ENCODE measurements at regions not wholly inside any gene's neighbourhood (a gene's known extent, or its start where the extent isn't known, plus 50 kb on each side); places are given as distances from the start of the nearest gene placed in this dataset.

DNA sequence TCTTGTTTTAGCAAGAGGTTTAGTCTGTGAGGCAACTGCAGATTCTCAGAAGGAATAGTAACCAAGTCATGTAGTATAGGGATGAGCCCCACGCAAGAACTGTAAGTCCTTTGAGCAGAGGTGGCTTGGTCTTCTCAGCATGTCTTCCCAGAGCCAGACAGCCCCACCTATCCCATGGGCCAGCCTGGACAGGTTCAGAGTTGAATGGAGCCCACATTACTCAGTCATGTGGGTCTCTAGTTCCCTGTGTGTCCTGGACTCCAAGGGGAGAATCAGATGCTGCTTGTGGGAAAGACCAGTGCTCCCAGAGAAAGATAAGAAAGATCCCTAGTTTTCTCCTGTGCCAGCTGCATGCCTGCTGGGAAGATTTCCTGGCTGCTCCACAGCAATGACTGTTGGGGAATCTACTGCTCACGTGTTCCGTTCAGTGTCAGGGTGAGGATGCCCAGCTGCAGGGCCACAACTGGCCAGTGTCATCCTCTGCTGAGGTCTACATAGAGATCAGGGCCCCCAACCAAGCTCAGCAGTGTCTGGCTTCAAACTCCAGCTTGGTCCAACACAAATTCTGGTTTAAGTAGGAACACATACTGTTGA lies 66.9 kb upstream of the UNC5B start:
- TF ChIP-seq CTCF (IDR thresholded peaks at IDR 0.05; ENCODE audit: borderline replicate concordance, extremely low read depth, low read length, poor library complexity, severe bottlenecking): no peak
- no peak for TF ChIP-seq EZH2 (IDR thresholded peaks at IDR 0.05; ENCODE audit: borderline replicate concordance, low read depth, low read length, severe bottlenecking)
